Activated CD4-positive, CD25-positive, alpha-beta regulatory T cell treated with anti-CD3 and anti-CD28 coated beads, Interleukin-2, amount 50 U/mL, for 24 hours (primary cell): ENCODE measurements at regions not wholly inside any gene's neighbourhood (a gene's known extent, or its start where the extent isn't known, plus 50 kb on each side); places are given as distances from the start of the nearest gene placed in this dataset.

ENCODE experiments used
- ATAC-seq, 2 donors: fragments of 150-1000 bp; cut with Tn5 transposase; one replicate each; pipeline ENCODE4 v1.10.0; 2021; ENCODE audit warnings: mild to moderate bottlenecking in 1 of 2, moderate library complexity in 1 of 2

GRCh38 chr7:13518738-13519137 lies 470.7 kb downstream of the ETV1 start:
- no peak for ATAC-seq

- ATAC-seq: no peak
Measured at GRCh38 chr7:13524076-13524475, 465.4 kb downstream of the ETV1 start.

GRCh38 chr7:13532028-13532753 lies 457.3 kb downstream of the ETV1 start:
- no peak for ATAC-seq

GRCh38 chr7:13538669-13539068 lies 450.8 kb downstream of the ETV1 start:
- ATAC-seq: no peak

GRCh38 chr7:13540429-13540828 lies 449.0 kb downstream of the ETV1 start:
- no peak for ATAC-seq

- ATAC-seq: no peak
Measured at GRCh38 chr7:13541326-13541725, 448.1 kb downstream of the ETV1 start.

GRCh38 chr7:13542451-13542850 lies 447.0 kb downstream of the ETV1 start:
- no peak for ATAC-seq

GRCh38 chr7:13551503-13551902 lies 438.0 kb downstream of the ETV1 start:
- ATAC-seq: no peak

- no peak for ATAC-seq
Measured at GRCh38 chr7:13560441-13560840, 429.0 kb downstream of the ETV1 start.

GRCh38 chr7:13563257-13563656 lies 426.2 kb downstream of the ETV1 start:
- no peak for ATAC-seq

- ATAC-seq: no peak
Measured at GRCh38 chr7:13563680-13564079, 425.8 kb downstream of the ETV1 start.

- no peak for ATAC-seq
Measured at GRCh38 chr7:13577566-13578145, 411.8 kb downstream of the ETV1 start.

GRCh38 chr7:13578294-13578693 lies 411.2 kb downstream of the ETV1 start:
- ATAC-seq: no peak

GRCh38 chr7:13581097-13581496 lies 408.4 kb downstream of the ETV1 start:
- ATAC-seq: no peak

GRCh38 chr7:13593854-13594253 lies 395.6 kb downstream of the ETV1 start:
- no peak for ATAC-seq

GRCh38 chr7:13602036-13602435 lies 387.4 kb downstream of the ETV1 start:
- no peak for ATAC-seq

GRCh38 chr7:13603016-13603415 lies 386.4 kb downstream of the ETV1 start:
- no peak for ATAC-seq

GRCh38 chr7:13603661-13604060 lies 385.8 kb downstream of the ETV1 start:
- no peak for ATAC-seq

- ATAC-seq: no peak
Measured at GRCh38 chr7:13604178-13604577, 385.3 kb downstream of the ETV1 start.

GRCh38 chr7:13610372-13610771 lies 379.1 kb downstream of the ETV1 start:
- no peak for ATAC-seq

- ATAC-seq: no peak
Measured at GRCh38 chr7:13615679-13616078, 373.8 kb downstream of the ETV1 start.

GRCh38 chr7:13627455-13627854 lies 362.0 kb downstream of the ETV1 start:
- no peak for ATAC-seq

GRCh38 chr7:13628239-13629001 lies 361.0 kb downstream of the ETV1 start:
- ATAC-seq: no peak
